ENCODE measurements at regions not wholly inside any gene's neighbourhood (a gene's known extent, or its start where the extent isn't known, plus 50 kb on each side); places are given as distances from the start of the nearest gene placed in this dataset.

- no peak for TF ChIP-seq CTCF (IDR thresholded peaks at IDR 0.05)
- no peak for FAIRE-seq
- no peaks in the 10 kb centered on the region for H3K9me3 ChIP-seq
These were observed 180.3 kb upstream of the LRIG3 start for GRCh38 chr12:59100585-59100984.

GRCh38 chr12:59097876-59098275 is 177.6 kb upstream of the LRIG3 start:
- DNase-seq: no peak
- no peak for ATAC-seq
- Histone ChIP-seq H3K9me3 (no peaks in the 10 kb centered on the region), H3K36me3 (no peaks in the 10 kb centered on the region), H3K4me1 (no peaks in the 10 kb centered on the region), H3K27me3 (no peaks in the 10 kb centered on the region), H3K27ac (no peak overlapping the region), H3K4me3 (no peak overlapping the region)
- intact Hi-C loops (cut with DNase I): no loop called here
- WGBS, 2 donors: 71 to 88% methylated on average over 1 of the region's 1 CpG
- no peak for TF ChIP-seq CTCF (IDR thresholded peaks at IDR 0.05)
- no peak for FAIRE-seq

More at GRCh38 chr12:59100585-59100984, 180.3 kb upstream of the LRIG3 start:
- ATAC-seq (no peak), DNase-seq (no peak)
- Histone ChIP-seq H3K27me3 (no peaks in the 10 kb centered on the region), H3K4me3 (no peak overlapping the region), H3K36me3 (no peaks in the 10 kb centered on the region), H3K27ac (no peak overlapping the region), H3K4me1 (no peaks in the 10 kb centered on the region)
- WGBS, 2 donors: 90 to 95% methylated on average over 4 of the region's 4 CpGs
- intact Hi-C loops (cut with DNase I): no loop called here

GRCh38 chr12:59096246-59096645 is 175.9 kb upstream of the LRIG3 start:
- Histone ChIP-seq H3K27ac (no peak overlapping the region), H3K9me3 (no peaks in the 10 kb centered on the region), H3K36me3 (no peaks in the 10 kb centered on the region), H3K27me3 (no peaks in the 10 kb centered on the region), H3K4me3 (no peak overlapping the region), H3K4me1 (no peaks in the 10 kb centered on the region)
- ATAC-seq: no peak
- no peak for DNase-seq
- no peak for FAIRE-seq
- intact Hi-C loops (cut with DNase I): no loop called here
- no peak for TF ChIP-seq CTCF (IDR thresholded peaks at IDR 0.05)

- H3K36me3 ChIP-seq: no peaks in the 10 kb centered on the region
- H3K4me3 ChIP-seq: no peak overlapping the region
- TF ChIP-seq CTCF (IDR thresholded peaks at IDR 0.05): no peak
- 96 to 97% methylated on average over 1 of the region's 1 CpG for WGBS, 2 donors
- no peaks in the 10 kb centered on the region for H3K27me3 ChIP-seq
- H3K4me1 ChIP-seq: no peaks in the 10 kb centered on the region
- ATAC-seq: no peak
- no peak overlapping the region for H3K27ac ChIP-seq
- H3K9me3 ChIP-seq: no peaks in the 10 kb centered on the region
- DNase-seq: no peak
- intact Hi-C loops (cut with DNase I): no loop called here
- FAIRE-seq: no peak
These were observed 172.9 kb upstream of the LRIG3 start for GRCh38 chr12:59093073-59093772.

- Histone ChIP-seq H3K4me3 (no peak overlapping the region), H3K9me3 (no peaks in the 10 kb centered on the region), H3K27me3 (no peaks in the 10 kb centered on the region), H3K36me3 (no peaks in the 10 kb centered on the region), H3K27ac (no peak overlapping the region), H3K4me1 (peaks cover 0 to 4% (median 4%) of the 10 kb centered on the region in 3 donors)
- no peak for DNase-seq
- no peak for ATAC-seq
- no peak for TF ChIP-seq CTCF (IDR thresholded peaks at IDR 0.05)
- 71 to 78% methylated on average over 5 of the region's 5 CpGs for WGBS, 2 donors
- intact Hi-C loops (cut with DNase I): loop anchor here in 1 of 3 donors (10.0 kb wide), 2 partner anchors 254 to 554 kb away; no protein-coding TSS in a partner anchor
- no peak for FAIRE-seq
These were observed 168.4 kb upstream of the LRIG3 start for GRCh38 chr12:59088673-59089072.

Data from pancreas (tissue), 10 donors.